ENCODE measurements at regions not wholly inside any gene's neighbourhood (a gene's known extent, or its start where the extent isn't known, plus 50 kb on each side); places are given as distances from the start of the nearest gene placed in this dataset.

- no peak for DNase-seq (ENCODE audit: low spot score)
These were observed 105.3 kb downstream of the SLC6A15 start for GRCh38 chr12:84807249-84807648.

GRCh38 chr12:84805474-84805858 lies 107.1 kb downstream of the SLC6A15 start:
- no peak for DNase-seq (ENCODE audit: low spot score)

GRCh38 chr12:84804691-84805473 lies 107.7 kb downstream of the SLC6A15 start:
- no peak for DNase-seq (ENCODE audit: low spot score)

- no peak for DNase-seq (ENCODE audit: low spot score)
These were observed 108.9 kb downstream of the SLC6A15 start for GRCh38 chr12:84803661-84804060.

DNA sequence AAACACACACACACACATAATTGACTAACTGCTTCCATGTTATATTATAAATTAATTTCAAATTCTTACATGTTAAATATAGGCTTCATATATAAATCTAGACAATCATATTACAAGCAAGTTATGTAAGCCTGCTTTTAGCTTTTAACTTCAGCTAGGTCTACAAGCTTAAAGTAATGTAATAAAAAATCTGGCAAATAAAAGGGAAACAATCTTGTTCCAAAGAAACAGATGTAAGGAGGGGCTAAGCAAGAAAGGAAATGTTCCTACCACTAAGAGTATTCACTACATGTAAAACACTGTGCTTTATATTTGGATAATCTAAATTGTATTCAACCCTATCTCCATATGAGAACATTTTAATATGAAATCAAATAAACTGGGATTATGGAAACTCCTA lies 110.4 kb downstream of the SLC6A15 start:
- no peak for DNase-seq (ENCODE audit: low spot score)

- no peak for DNase-seq (ENCODE audit: low spot score)
These were observed 118.8 kb downstream of the SLC6A15 start for GRCh38 chr12:84793558-84794367.

DNA sequence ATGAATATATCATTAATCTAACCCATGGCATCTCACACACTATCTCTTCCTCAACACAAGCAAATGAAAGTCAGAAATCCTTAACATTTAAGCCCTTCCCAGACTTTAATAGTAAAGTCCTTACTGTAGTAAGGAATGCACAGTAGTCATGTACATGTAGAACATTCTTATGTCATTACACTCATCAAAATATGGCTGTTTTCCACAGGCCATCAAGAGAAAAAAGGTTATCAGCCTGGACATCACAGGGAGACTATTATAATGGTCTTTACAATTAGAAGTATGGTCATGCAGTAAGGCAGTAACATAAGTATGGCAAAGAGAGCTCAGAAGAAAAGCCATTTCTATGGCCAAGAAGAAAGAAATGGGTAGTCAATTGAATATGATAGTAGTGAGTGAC lies 121.2 kb downstream of the SLC6A15 start:
- no peak for DNase-seq (ENCODE audit: low spot score)

GRCh38 chr12:84789184-84789583 lies 123.4 kb downstream of the SLC6A15 start:
- DNase-seq (ENCODE audit: low spot score) = no peak

GRCh38 chr12:84787253-84787652 lies 125.3 kb downstream of the SLC6A15 start:
- DNase-seq (ENCODE audit: low spot score) = no peak

- DNase-seq (ENCODE audit: low spot score) = no peak
These were observed 126.0 kb downstream of the SLC6A15 start for GRCh38 chr12:84786622-84787021.

DNA sequence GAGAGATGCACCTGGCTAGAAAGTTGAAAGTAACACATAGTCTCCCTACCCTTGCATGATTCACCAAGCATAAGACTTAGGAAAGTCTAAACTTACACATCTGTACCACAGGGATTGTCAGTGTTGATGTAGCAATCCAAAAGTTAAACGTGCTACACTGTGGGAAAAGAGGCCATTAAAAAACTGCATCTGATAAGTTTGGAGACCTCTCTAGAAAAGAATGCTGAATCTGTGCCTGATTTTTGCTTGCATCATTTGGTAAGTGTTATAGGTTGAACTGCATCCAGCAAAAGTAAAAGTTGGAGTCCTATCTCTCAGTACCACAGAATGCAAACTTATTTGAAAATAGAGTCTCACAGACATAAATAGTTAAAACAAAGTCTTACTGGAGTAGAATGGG lies 126.6 kb downstream of the SLC6A15 start:
- DNase-seq (ENCODE audit: low spot score) = no peak

DNA sequence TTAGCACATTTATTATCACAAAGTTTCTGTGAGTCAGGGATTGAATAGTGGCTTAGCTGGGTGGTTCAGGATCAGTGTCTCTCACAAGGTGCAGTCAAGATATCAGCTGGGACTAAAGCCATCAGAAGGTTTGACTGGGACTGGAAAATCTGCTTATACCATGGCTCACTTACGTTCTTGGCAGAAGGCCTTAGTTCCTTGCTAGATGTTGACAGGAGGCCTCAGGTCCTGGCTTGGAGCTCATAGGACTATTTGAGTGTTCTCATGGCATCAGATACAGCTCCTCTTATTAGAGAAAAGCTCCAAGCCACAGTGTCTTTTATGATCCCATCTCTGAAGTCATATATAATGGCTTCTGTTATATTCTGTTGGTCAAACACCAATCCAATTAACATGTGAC lies 127.3 kb downstream of the SLC6A15 start:
- no peak for DNase-seq (ENCODE audit: low spot score)

DNA sequence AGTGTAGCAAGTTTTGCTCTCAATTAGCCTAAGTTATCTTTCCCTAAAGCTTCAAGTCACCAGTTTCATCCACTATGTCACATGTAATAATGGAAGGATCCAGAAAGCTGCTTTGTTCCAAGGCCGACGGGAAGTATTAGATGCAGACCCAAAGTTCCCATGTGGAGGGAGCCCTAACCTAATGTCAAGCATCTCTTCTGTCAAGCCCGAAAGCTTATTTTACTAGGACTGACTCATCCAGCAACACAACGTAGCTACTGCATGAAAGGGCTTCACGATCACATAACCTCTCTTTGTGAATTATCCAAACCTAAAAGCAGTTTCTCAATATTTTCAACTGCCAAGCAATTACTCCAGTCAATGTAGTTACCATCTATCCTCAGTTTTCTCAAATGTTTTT lies 133.4 kb downstream of the SLC6A15 start:
- DNase-seq (ENCODE audit: low spot score) = no peak

- DNase-seq (ENCODE audit: low spot score) = no peak
These were observed 140.3 kb downstream of the SLC6A15 start for GRCh38 chr12:84772281-84772680.

- no peak for DNase-seq (ENCODE audit: low spot score)
These were observed 145.5 kb downstream of the SLC6A15 start for GRCh38 chr12:84767079-84767478.

DNA sequence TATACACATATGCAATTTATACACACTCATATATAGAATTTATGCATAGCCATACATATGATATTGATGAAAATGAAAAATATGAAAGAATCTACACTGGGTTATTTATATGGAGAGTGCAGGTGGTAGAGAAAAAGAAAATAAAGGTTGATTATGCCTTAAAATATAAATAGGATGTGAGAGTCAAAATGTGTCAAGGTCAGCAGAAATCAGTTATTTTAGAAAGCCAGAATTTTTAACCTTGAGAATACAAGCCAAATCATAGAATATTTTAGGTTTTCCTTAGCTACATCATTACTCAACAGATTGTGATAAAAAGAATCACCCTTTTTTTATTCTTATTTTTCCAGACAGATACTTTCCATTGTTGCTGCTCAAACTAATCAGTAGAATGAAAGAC lies 146.2 kb downstream of the SLC6A15 start:
- DNase-seq (ENCODE audit: low spot score) = no peak

- no peak for DNase-seq (ENCODE audit: low spot score)
These were observed 148.6 kb downstream of the SLC6A15 start for GRCh38 chr12:84764001-84764400.

GRCh38 chr12:84763107-84763506 lies 149.5 kb downstream of the SLC6A15 start:
- DNase-seq (ENCODE audit: low spot score) = no peak

DNA sequence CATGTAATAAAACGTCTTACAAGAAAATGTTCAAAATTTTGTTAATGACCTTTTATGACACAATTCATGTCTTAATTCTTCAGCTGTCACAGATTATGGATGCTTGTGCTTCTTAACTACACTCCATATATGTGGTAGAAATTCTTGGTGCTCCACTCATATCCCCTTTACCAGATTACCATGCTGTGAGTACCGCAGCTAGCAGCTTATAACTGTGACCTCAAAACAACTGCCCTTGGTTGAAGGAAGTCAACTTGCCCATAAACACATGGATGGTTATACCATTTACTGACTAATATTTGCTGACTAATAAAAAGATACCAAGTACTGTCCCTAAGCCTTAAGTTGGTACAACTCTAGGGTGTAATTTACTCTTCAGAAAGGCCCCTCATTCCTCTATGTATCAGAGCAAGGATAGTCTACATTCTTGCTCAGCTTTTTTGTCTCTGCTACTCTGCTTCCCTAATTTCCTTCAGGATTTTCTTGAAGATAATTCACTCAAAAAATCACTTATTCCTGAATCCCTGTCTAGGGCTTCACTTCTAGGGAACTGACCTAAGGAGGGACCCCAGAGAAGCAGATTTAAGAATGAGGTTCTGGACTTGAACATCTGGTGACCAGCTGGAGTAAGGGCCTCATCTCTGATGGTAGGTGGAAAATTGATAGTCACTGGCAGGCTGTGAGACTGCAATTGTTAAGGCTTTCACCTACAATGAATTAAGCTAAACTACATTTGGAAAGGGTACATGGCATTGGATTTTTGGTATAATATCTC lies 152.3 kb downstream of the SLC6A15 start:
- no peak for DNase-seq (ENCODE audit: low spot score)

GRCh38 chr12:84757978-84758377 lies 154.6 kb downstream of the SLC6A15 start:
- DNase-seq (ENCODE audit: low spot score) = no peak

- no peak for DNase-seq (ENCODE audit: low spot score)
These were observed 155.6 kb downstream of the SLC6A15 start for GRCh38 chr12:84756961-84757360.

DNA sequence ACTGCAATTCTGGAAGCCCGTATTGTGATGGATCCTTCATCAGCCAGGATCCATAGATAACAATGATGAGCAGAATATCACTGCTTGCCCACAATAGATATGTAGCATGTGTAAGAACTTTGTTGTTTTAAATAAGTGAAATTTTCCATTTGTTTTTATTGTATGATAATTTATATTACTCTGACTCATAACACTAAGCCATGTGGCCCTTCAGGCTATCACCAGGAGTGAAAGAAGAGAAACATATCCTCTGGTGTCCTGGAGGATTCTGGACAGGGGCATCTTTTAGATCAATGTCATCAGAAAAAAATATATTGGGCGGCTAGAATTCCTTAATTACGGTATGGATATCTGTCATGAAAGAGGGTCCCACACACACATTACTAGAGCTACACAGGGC lies 167.5 kb downstream of the SLC6A15 start:
- no peak for DNase-seq (ENCODE audit: low spot score)

GRCh38 chr12:84741692-84742091 lies 170.9 kb downstream of the SLC6A15 start:
- no peak for DNase-seq (ENCODE audit: low spot score)

Measured in CD4-positive, alpha-beta T cell treated with Interleukin-2 at 100 ng/mL for 4 hours (primary cell).